Activated T-helper 2 cell treated with anti-CD3 and anti-CD28 coated beads, Interferon-gamma antibody, Interleukin-2, Interleukin-4, amounts not matched to agents 10 μg/mL and 5 μg/mL and 100 μg/mL, durations not matched to agents 14 hours and 24 hours and 36 hours (primary cell): ENCODE measurements at regions not wholly inside any gene's neighbourhood (a gene's known extent, or its start where the extent isn't known, plus 50 kb on each side); places are given as distances from the start of the nearest gene placed in this dataset.
"Not testable (repeated sequence)": the region's sequence is repeated elsewhere in the genome, so short reads cannot be mapped to it uniquely, and the experiment has no call there.

Experiments used
- DNase-seq: peaks from one replicate; pipeline ENCODE4 v3.0.0; 2021; ENCODE audit warnings: low spot score
- H3K27ac Mint-ChIP-seq: one replicate; pipeline ENCODE4 v1.8.0; 2021; ENCODE audit warnings: mixed read lengths
- H3K27me3 Mint-ChIP-seq: one replicate; pipeline ENCODE4 v1.8.0; 2021; ENCODE audit warnings: low read depth, mixed read lengths
- H3K36me3 Mint-ChIP-seq: one replicate; pipeline ENCODE4 v1.8.0; 2021; ENCODE audit warnings: low read depth, mixed read lengths
- H3K4me1 Mint-ChIP-seq: one replicate; pipeline ENCODE4 v1.8.0; 2021; ENCODE audit warnings: low read depth, mixed read lengths
- H3K4me3 Mint-ChIP-seq: one replicate; pipeline ENCODE4 v1.8.0; 2021; ENCODE audit warnings: low read depth, mild to moderate bottlenecking, moderate library complexity, mixed read lengths
- H3K9me3 Mint-ChIP-seq: one replicate; pipeline ENCODE4 v1.8.0; 2021; ENCODE audit warnings: mixed read lengths
- intact Hi-C: fragments of 100-400 bp; cut with micrococcal nuclease; formaldehyde crosslinking; loops from one replicate; pipeline ENCODE4 v1.15.1; 2023

- H3K36me3 Mint-ChIP-seq, H3K27me3 Mint-ChIP-seq, H3K4me1 Mint-ChIP-seq, intact Hi-C loops, H3K27ac Mint-ChIP-seq, H3K9me3 Mint-ChIP-seq, DNase-seq, H3K4me3 Mint-ChIP-seq: not testable (repeated sequence)
Measured at GRCh38 chr16:18263046-18263445, 73.5 kb downstream of the NPIPA8 start.

DNA sequence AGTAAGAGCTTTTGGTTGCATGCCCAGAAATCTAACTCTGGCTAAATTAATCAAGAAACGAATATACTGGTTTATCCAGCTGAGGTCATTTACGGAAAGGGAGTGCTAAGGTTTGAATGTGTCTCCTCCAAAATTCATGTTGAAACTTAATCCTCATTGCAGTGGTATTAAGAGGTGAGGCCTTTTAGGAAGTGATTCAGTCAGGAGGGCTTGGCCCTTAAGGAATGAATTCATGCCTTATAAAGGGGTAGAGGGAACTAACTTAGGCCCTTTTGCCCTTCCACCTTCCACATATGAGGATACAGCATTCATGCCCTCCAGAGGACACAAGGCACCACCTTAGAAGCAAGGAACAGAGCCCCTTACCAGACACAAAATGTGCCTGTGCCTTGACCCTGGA lies 74.7 kb downstream of the NPIPA8 start:
- H3K27ac Mint-ChIP-seq, H3K27me3 Mint-ChIP-seq, DNase-seq, H3K9me3 Mint-ChIP-seq, H3K36me3 Mint-ChIP-seq, intact Hi-C loops, H3K4me1 Mint-ChIP-seq, H3K4me3 Mint-ChIP-seq: not testable (repeated sequence)

GRCh38 chr16:18259496-18260176 lies 76.9 kb downstream of the NPIPA8 start:
- H3K27me3 Mint-ChIP-seq, H3K27ac Mint-ChIP-seq, H3K9me3 Mint-ChIP-seq, intact Hi-C loops, H3K36me3 Mint-ChIP-seq, DNase-seq, H3K4me1 Mint-ChIP-seq, H3K4me3 Mint-ChIP-seq: not testable (repeated sequence)

- H3K4me1 Mint-ChIP-seq, intact Hi-C loops, DNase-seq, H3K27ac Mint-ChIP-seq, H3K27me3 Mint-ChIP-seq, H3K9me3 Mint-ChIP-seq, H3K4me3 Mint-ChIP-seq, H3K36me3 Mint-ChIP-seq: not testable (repeated sequence)
Measured at GRCh38 chr16:18252943-18253342, 83.6 kb downstream of the NPIPA8 start.

DNA sequence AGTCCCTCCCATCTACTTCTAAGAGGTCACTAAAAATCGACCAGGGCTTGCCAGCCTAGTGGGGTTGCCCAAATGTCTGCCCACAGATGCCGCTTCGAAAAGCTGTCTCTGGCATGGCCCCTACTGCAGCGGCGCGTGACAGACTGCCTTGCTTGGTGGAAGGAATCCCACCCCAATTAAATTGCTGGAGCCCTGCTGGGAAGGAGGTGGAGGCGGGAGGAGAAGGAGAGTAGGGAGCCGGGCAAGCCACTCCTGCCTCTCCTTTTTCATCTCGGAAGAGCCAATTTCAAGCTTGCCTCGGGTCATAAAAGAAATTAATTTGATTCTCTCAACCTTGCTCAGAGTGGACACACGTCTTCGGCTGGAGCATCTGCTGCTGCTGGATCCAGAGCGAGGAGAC lies 106.0 kb downstream of the NPIPA8 start:
- H3K4me3 Mint-ChIP-seq, H3K27ac Mint-ChIP-seq, H3K36me3 Mint-ChIP-seq, DNase-seq, H3K9me3 Mint-ChIP-seq, H3K27me3 Mint-ChIP-seq, H3K4me1 Mint-ChIP-seq, intact Hi-C loops: not testable (repeated sequence)

DNA sequence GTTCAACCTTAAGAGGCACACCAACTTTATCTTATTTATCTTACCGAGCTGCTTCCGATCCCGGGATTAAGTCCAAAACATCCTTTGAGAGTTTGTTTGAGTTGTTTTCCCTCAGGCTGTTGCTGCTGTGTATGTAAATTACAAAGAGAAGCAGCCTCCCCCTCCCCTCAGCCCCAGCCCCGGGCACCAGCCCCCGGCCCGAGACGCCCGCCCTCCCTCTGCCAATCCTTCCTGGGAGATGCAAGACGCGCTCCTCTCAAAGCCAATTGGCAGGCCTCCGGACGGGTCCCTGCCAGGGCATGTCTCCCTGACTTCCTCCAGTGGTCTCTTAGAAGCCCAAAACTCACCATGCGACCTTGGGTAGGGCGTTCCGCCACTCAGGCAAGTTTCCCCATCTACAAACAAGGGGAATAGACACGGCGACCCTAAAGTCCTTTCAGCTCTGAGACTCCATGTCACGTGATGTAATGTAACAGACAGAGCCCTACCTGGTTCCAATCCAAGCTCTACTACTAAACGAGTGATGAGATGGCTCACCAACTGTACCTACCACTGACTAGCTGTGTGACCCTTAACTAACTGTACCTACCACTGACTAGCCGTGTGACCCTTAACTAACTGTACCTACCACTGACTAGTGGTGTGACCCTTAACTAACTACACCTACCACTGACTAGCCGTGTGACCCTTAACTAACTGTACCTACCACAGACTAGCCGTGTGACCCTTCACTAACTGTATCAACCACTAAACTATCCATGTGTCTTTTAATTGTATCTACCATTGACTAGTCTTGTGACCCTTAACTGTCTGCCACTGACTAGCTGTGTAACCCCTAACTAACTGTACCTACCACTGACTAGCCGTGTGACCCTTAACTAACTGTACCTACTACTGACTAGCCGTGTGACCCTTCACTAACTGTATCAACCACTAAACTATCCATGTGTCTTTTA lies 114.2 kb downstream of the NPIPA8 start:
- H3K9me3 Mint-ChIP-seq, H3K4me3 Mint-ChIP-seq, H3K4me1 Mint-ChIP-seq, DNase-seq, H3K27me3 Mint-ChIP-seq, H3K27ac Mint-ChIP-seq, intact Hi-C loops, H3K36me3 Mint-ChIP-seq: not testable (repeated sequence)

- H3K27me3 Mint-ChIP-seq, H3K27ac Mint-ChIP-seq, H3K9me3 Mint-ChIP-seq, H3K4me3 Mint-ChIP-seq, DNase-seq, H3K36me3 Mint-ChIP-seq, H3K4me1 Mint-ChIP-seq, intact Hi-C loops: not testable (repeated sequence)
Measured at GRCh38 chr16:18217741-18218140, 118.8 kb downstream of the NPIPA8 start.

DNA sequence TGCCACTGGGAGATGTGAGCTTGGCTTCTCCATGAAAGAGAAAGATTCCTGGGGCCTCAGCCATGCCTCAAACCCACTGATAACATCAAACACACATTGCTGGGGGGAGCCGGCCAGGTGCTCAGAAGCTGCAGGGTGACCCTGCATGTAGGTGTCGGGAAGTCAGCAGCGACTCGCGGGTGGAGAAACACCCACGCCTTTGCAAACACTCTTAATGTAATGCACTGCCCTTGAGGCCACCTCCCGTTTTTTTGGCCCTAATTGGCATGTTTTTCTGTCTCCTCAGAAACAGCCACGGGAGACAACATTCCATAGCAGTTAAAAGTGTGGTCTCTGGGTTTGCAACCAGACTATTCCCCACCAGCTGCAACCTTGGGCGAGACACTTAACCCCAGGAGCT lies 119.7 kb downstream of the NPIPA8 start:
- H3K27ac Mint-ChIP-seq, H3K9me3 Mint-ChIP-seq, DNase-seq, H3K36me3 Mint-ChIP-seq, H3K27me3 Mint-ChIP-seq, H3K4me3 Mint-ChIP-seq, intact Hi-C loops, H3K4me1 Mint-ChIP-seq: not testable (repeated sequence)

- intact Hi-C loops, H3K9me3 Mint-ChIP-seq, H3K27me3 Mint-ChIP-seq, H3K27ac Mint-ChIP-seq, H3K4me3 Mint-ChIP-seq, DNase-seq, H3K4me1 Mint-ChIP-seq, H3K36me3 Mint-ChIP-seq: not testable (repeated sequence)
Measured at GRCh38 chr16:18213810-18214209, 122.7 kb downstream of the NPIPA8 start.

DNA sequence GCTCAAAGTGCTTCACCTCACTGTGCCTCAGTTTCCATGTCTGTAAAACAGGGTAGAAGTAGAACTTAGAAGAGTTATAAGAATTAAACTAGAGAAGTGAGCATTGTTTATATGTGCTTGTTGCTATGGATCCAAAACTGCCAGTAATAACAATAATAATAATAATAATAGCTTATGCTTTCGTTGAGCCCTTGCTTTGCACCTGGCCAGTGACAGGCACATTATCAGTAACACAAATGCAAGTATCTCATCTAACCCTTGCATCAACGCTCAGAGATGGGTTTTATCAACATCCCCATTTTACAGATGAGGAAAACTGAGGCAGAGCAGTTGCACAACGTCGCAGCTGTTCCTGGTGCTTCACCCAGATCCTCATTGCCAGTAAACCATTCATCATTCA lies 125.0 kb downstream of the NPIPA8 start:
- H3K27me3 Mint-ChIP-seq, DNase-seq, H3K9me3 Mint-ChIP-seq, intact Hi-C loops, H3K4me1 Mint-ChIP-seq, H3K27ac Mint-ChIP-seq, H3K4me3 Mint-ChIP-seq, H3K36me3 Mint-ChIP-seq: not testable (repeated sequence)

GRCh38 chr16:18204786-18205185 lies 131.8 kb downstream of the NPIPA8 start:
- H3K4me3 Mint-ChIP-seq, DNase-seq, H3K27ac Mint-ChIP-seq, intact Hi-C loops, H3K36me3 Mint-ChIP-seq, H3K9me3 Mint-ChIP-seq, H3K27me3 Mint-ChIP-seq, H3K4me1 Mint-ChIP-seq: not testable (repeated sequence)

DNA sequence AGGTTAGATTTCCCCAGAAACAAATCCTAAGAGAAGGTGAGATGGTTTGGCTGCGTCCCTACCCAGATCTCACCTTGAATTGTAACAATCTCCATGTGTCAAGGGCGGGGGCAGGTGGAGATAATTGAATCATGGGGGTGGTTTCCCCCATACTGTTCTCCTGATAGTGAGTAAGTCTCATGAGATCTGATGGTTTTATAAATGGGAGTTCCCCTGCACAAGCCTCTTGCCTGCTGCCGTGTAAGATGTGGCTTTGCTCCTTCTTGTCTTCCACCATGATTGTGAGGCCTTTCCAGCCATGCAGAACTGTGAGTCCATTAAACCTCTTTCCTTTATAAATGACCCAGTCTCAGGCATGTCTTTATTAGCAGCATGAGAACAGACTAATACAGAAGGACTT lies 132.2 kb downstream of the NPIPA8 start:
- intact Hi-C loops, H3K36me3 Mint-ChIP-seq, DNase-seq, H3K27me3 Mint-ChIP-seq, H3K27ac Mint-ChIP-seq, H3K4me1 Mint-ChIP-seq, H3K9me3 Mint-ChIP-seq, H3K4me3 Mint-ChIP-seq: not testable (repeated sequence)

DNA sequence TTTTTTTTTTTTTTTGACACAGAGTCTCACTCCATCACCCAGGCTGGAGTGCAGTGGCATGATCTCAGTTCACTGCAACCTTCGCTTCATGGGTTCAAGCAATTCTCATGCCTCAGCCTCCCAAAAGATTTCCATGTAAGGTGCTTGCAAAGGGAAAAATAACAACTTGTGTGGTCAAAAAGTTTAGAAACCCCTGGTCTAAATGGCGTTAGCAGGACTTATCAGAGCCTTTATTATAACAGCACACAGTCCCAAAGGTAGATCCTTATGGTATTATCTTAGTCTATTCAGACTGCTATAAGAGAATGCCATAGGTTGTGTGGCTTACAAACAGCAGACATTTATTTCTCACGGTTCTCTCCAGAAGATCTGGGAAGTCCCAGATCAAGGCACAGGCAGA lies 135.0 kb downstream of the NPIPA8 start:
- H3K27me3 Mint-ChIP-seq, H3K4me1 Mint-ChIP-seq, H3K36me3 Mint-ChIP-seq, H3K9me3 Mint-ChIP-seq, H3K27ac Mint-ChIP-seq, DNase-seq, H3K4me3 Mint-ChIP-seq, intact Hi-C loops: not testable (repeated sequence)
